ENCODE measurements at regions not wholly inside any gene's neighbourhood (a gene's known extent, or its start where the extent isn't known, plus 50 kb on each side); places are given as distances from the start of the nearest gene placed in this dataset.

DNA sequence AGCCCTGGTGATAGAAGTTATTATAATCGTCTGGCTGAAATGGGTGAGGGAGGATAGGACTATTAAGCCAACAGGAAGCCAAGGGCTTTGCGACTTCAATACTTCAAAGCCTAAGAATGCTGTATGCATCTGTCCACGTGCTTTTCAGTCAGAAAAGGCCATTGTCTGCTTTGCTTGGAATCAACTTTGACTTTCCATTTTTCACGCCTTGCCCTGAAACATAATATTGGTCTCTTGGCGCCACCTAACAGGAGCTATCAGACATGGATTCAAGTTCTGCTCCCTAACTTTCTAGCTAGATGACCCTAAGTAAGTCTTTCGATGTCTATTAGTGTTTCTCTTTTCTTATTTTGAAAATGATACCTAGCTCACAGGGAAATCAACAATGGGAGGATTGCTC is 572.6 kb downstream of the TLR4 start:
- TF ChIP-seq, protein P1, sequence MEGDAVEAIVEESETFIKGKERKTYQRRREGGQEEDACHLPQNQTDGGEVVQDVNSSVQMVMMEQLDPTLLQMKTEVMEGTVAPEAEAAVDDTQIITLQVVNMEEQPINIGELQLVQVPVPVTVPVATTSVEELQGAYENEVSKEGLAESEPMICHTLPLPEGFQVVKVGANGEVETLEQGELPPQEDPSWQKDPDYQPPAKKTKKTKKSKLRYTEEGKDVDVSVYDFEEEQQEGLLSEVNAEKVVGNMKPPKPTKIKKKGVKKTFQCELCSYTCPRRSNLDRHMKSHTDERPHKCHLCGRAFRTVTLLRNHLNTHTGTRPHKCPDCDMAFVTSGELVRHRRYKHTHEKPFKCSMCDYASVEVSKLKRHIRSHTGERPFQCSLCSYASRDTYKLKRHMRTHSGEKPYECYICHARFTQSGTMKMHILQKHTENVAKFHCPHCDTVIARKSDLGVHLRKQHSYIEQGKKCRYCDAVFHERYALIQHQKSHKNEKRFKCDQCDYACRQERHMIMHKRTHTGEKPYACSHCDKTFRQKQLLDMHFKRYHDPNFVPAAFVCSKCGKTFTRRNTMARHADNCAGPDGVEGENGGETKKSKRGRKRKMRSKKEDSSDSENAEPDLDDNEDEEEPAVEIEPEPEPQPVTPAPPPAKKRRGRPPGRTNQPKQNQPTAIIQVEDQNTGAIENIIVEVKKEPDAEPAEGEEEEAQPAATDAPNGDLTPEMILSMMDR (IDR thresholded peaks at IDR 0.05), result no peak
- TF ChIP-seq POLR2A (IDR thresholded peaks at IDR 0.05), result no peak
